CD4-positive, alpha-beta T cell (primary cell): ENCODE measurements at regions not wholly inside any gene's neighbourhood (a gene's known extent, or its start where the extent isn't known, plus 50 kb on each side); places are given as distances from the start of the nearest gene placed in this dataset.

Experiments
- ATAC-seq: fragments of 200-7000 bp; cut with Tn5 transposase; one replicate; pipeline ENCODE4 v1.10.0; 2022; ENCODE audit warnings: mild to moderate bottlenecking; ENCODE audit not compliant: poor library complexity
- CTCF ChIA-PET: fragments of 350-600 bp; sonication (Branson Sonifier 250); formaldehyde crosslinking; loops from one replicate; lab custom pipeline; 2021; ENCODE audit warnings: antibody characterized with exemption, inconsistent platforms; lab: Charles Lee
- POLR2A ChIA-PET: fragments of 350-600 bp; sonication (Branson Sonifier 250); formaldehyde crosslinking; loops from one replicate; lab custom pipeline; 2021; ENCODE audit warnings: antibody characterized with exemption, inconsistent platforms; lab: Charles Lee
- DNase-seq, 14 experiments: peaks; one replicate each; pipeline ENCODE4 v3.0.0-alpha.2; 2013 to 2020; ENCODE audit warnings: mixed read lengths in 2 of 14
- H3K27ac ChIP-seq, 2 donors: one replicate each; pipeline versions ENCODE4 v1.5.1 to v1.7.0; 2013; ENCODE audit warnings: low read length in 2 of 2, low read depth in 1 of 2, mild to moderate bottlenecking in 1 of 2
- H3K27me3 ChIP-seq, 2 experiments: 1 replicate in 1 of 2; 2 replicates in 1 of 2; pipeline versions ENCODE4 v1.6.1 to v1.7.0; 2013; ENCODE audit warnings: low read length in 2 of 2, control low read depth in 1 of 2, mild to moderate bottlenecking in 1 of 2, moderate library complexity in 1 of 2; ENCODE audit not compliant: insufficient read depth in 2 of 2, control insufficient read depth in 1 of 2
- H3K36me3 ChIP-seq: one replicate; pipeline ENCODE4 v1.6.1; 2013; ENCODE audit warnings: low read length, control low read depth; ENCODE audit not compliant: insufficient read depth
- H3K4me1 ChIP-seq: one replicate; pipeline ENCODE4 v1.6.1; 2013; ENCODE audit warnings: low read length, control low read depth; ENCODE audit not compliant: insufficient read depth
- H3K4me3 ChIP-seq: one replicate; pipeline ENCODE4 v1.5.1; 2013; ENCODE audit warnings: mild to moderate bottlenecking, low read length, moderate library complexity
- H3K9me3 ChIP-seq, 2 experiments: 1 replicate in 1 of 2; 2 replicates in 1 of 2; pipeline versions ENCODE4 v1.6.1 to v1.7.0; 2013; ENCODE audit warnings: low read length in 2 of 2, mild to moderate bottlenecking in 2 of 2, control low read depth in 1 of 2, moderate library complexity in 1 of 2; ENCODE audit not compliant: control insufficient read depth in 1 of 2, insufficient read depth in 1 of 2
- H3K27ac Mint-ChIP-seq: one replicate; pipeline ENCODE4 v1.8.0; 2020; ENCODE audit warnings: mixed read lengths
- H3K27me3 Mint-ChIP-seq: one replicate; pipeline ENCODE4 v1.8.0; 2021; ENCODE audit warnings: mixed read lengths
- H3K36me3 Mint-ChIP-seq: one replicate; pipeline ENCODE4 v1.8.0; 2021; ENCODE audit warnings: low read depth, mixed read lengths
- H3K4me1 Mint-ChIP-seq: one replicate; pipeline ENCODE4 v1.8.0; 2021; ENCODE audit warnings: low read depth, mixed read lengths
- H3K4me3 Mint-ChIP-seq: one replicate; pipeline ENCODE4 v1.8.0; 2020; ENCODE audit warnings: mild to moderate bottlenecking, mixed read lengths
- H3K9me3 Mint-ChIP-seq: one replicate; pipeline ENCODE4 v1.8.0; 2020; ENCODE audit warnings: mixed read lengths
- intact Hi-C, 2 experiments: fragments of 100-400 bp; cut with DNase I in 1 of 2; cut with micrococcal nuclease in 1 of 2; formaldehyde crosslinking; loops; one replicate each; pipeline versions ENCODE4 v1.15.1 to v1.9.0; 2023 to 2025; cut with DNase I, micrococcal nuclease
- TF ChIP-seq, protein P1 (sequence below): fragments of 200-600 bp; IDR thresholded peaks from one replicate; pipeline ENCODE4 v1.8.0; 2022; ENCODE audit warnings: antibody characterized with exemption, mild to moderate bottlenecking

DNA sequence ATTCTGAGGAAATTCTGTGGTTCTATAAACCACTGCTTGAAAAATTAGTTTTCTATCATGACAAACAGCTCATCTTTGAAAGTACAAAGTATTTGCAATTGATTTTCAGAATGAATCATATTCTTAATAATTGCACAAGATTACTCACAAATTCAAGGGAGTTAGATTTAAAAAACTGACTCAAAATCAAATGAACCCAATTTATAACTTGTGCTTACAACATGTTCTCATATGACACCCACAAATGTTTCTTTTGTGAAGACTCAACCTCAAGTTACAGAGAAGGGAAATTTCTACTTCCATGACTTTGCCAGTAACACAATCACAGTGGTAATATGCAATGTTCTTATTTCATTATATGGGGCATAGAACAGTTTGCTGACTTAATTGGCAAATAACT is 272.0 kb upstream of the ACTBL2 start:
- H3K9me3 Mint-ChIP-seq, result no peaks in the 10 kb centered on the region
- DNase-seq (no peak), ATAC-seq (no peak)
- no peak overlapping the region for H3K27ac Mint-ChIP-seq
- no peaks in the 10 kb centered on the region for H3K36me3 Mint-ChIP-seq
- no peak overlapping the region for H3K27ac ChIP-seq
- H3K36me3 ChIP-seq, result no peaks in the 10 kb centered on the region
- H3K4me3 Mint-ChIP-seq, result no peak overlapping the region
- peaks cover 0 to 7% of the 10 kb centered on the region in 2 experiments for H3K9me3 ChIP-seq
- H3K4me3 ChIP-seq, result no peak overlapping the region
- POLR2A ChIA-PET, result no interaction called here
- intact Hi-C loops, result no loop called here
- peaks cover 5% of the 10 kb centered on the region for H3K27me3 Mint-ChIP-seq
- H3K27me3 ChIP-seq, result no peaks in the 10 kb centered on the region
- H3K4me1 ChIP-seq, result no peaks in the 10 kb centered on the region
- TF ChIP-seq, protein P1, sequence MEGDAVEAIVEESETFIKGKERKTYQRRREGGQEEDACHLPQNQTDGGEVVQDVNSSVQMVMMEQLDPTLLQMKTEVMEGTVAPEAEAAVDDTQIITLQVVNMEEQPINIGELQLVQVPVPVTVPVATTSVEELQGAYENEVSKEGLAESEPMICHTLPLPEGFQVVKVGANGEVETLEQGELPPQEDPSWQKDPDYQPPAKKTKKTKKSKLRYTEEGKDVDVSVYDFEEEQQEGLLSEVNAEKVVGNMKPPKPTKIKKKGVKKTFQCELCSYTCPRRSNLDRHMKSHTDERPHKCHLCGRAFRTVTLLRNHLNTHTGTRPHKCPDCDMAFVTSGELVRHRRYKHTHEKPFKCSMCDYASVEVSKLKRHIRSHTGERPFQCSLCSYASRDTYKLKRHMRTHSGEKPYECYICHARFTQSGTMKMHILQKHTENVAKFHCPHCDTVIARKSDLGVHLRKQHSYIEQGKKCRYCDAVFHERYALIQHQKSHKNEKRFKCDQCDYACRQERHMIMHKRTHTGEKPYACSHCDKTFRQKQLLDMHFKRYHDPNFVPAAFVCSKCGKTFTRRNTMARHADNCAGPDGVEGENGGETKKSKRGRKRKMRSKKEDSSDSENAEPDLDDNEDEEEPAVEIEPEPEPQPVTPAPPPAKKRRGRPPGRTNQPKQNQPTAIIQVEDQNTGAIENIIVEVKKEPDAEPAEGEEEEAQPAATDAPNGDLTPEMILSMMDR, result no peak
- CTCF ChIA-PET, result no interaction called here
- H3K4me1 Mint-ChIP-seq, result no peaks in the 10 kb centered on the region

DNA sequence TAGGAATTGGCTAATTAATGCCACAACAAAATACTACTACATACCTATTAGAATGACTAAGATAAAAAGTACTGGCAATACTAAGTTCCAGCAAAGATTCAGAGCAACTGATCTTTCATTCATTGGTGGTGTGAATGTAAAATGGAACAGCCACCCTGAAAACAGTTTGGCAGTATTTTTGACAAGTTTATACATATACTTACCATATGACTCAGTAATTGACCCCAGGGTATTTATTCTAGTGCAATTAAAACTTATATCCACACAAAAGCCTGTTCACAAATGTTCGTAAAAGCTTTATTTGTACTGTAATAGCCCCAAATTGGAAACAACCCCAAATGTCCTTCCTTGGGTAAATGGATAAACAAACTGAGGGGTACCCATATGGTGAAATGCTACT is 270.8 kb upstream of the ACTBL2 start:
- ATAC-seq, result no peak
- intact Hi-C loops, result no loop called here
- H3K9me3 Mint-ChIP-seq, result no peaks in the 10 kb centered on the region

DNA sequence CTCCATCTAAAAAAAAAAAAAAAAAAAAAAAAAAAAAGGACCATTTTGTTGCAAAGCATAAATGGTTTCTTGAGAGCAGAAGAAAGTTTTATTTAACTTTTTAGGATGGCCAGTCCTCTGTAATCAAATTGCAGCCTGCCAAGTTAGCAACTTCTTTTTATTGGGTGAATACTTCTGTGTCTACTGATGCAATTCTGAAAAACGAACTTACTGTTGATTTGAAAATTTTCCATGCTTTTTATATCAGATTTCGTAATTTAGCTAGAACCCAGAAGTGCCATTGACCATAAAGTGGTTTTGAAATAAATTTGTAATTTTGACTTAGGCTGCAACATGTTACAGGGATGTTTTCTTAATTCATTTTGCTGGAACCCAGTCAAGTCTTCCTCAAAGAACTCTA is 269.1 kb upstream of the ACTBL2 start:
- Histone ChIP-seq H3K4me3 (no peak overlapping the region), H3K27ac (no peak overlapping the region), H3K9me3 (peaks cover 0 to 7% of the 10 kb centered on the region in 2 experiments), H3K4me1 (no peaks in the 10 kb centered on the region), H3K36me3 (no peaks in the 10 kb centered on the region), H3K27me3 (peaks cover 0 to 4% of the 10 kb centered on the region in 2 experiments)
- Mint-ChIP-seq H3K27me3 (peaks cover 5% of the 10 kb centered on the region), H3K9me3 (no peaks in the 10 kb centered on the region), H3K4me1 (no peaks in the 10 kb centered on the region), H3K4me3 (no peak overlapping the region), H3K36me3 (no peaks in the 10 kb centered on the region), H3K27ac (no peak overlapping the region)
- ATAC-seq (no peak), DNase-seq (no peak)
- TF ChIP-seq, protein P1, result no peak
- POLR2A ChIA-PET, result no interaction called here
- CTCF ChIA-PET, result no interaction called here
- intact Hi-C loops, result no loop called here

More for the DNA sequence above, 270.8 kb upstream of the ACTBL2 start:
- Histone ChIP-seq H3K4me1 (no peaks in the 10 kb centered on the region), H3K36me3 (no peaks in the 10 kb centered on the region), H3K27me3 (no peaks in the 10 kb centered on the region), H3K9me3 (peaks cover 0 to 7% of the 10 kb centered on the region in 2 experiments), H3K4me3 (no peak overlapping the region), H3K27ac (no peak overlapping the region)
- Mint-ChIP-seq H3K4me3 (no peak overlapping the region), H3K27ac (no peak overlapping the region), H3K27me3 (peaks cover 5% of the 10 kb centered on the region), H3K36me3 (no peaks in the 10 kb centered on the region), H3K4me1 (no peaks in the 10 kb centered on the region)
- TF ChIP-seq, protein P1, result no peak
- DNase-seq, result no peak
- ChIA-PET POLR2A (no interaction called here), CTCF (no interaction called here)
